K562 (cell line): ENCODE measurements at regions not wholly inside any gene's neighbourhood (a gene's known extent, or its start where the extent isn't known, plus 50 kb on each side); places are given as distances from the start of the nearest gene placed in this dataset.

Source experiments
- ATAC-seq: fragments of 200-7000 bp; cut with Tn5 transposase; 3 replicates; pipeline ENCODE4 v1.9.1; 2020; ENCODE audit warnings: moderate library complexity
- BruUV-seq: library from RNA; stranded (reverse); fragments of 400-500 nt; replicated peaks from 2 replicates; lab custom pipeline; 2021; lab: Mats Ljungman, UMichigan
- CTCF ChIA-PET: fragments of 300-600 bp; formaldehyde crosslinking; extraction: SDS; loops from one replicate; lab custom pipeline; 2021; ENCODE audit warnings: low intra/inter-chr PET ratio; lab: Yijun Ruan, JAX
- POLR2A ChIA-PET: fragments of 300-600, 350-650 bp; sonication (Branson Sonifier 250); formaldehyde crosslinking; extraction: SDS; loops from one replicate; lab custom pipeline; 2021; ENCODE audit warnings: antibody characterized with exemption, inconsistent platforms; lab: Yijun Ruan, JAX
- DNase-seq, 4 experiments: peaks; one replicate each; pipeline versions ENCODE4 v3.0.0 to v3.0.0-alpha.2; 2011 to 2018; ENCODE audit warnings: low spot score in 3 of 4, mixed read lengths in 3 of 4; ENCODE audit errors: extremely low read depth in 1 of 4
- FAIRE-seq: peaks from 2 replicates; lab custom pipeline; 2011; peaks lifted over from hg19 to GRCh38; lab: Jason Lieb, UNC
- H2AFZ ChIP-seq: 2 replicates; pipeline ENCODE4 v1.6.0; 2011; ENCODE audit warnings: low read depth, low read length, control low read depth, inconsistent platforms
- H3K27ac ChIP-seq: fragments of 200-600 bp; 3 replicates; pipeline ENCODE4 v1.8.0; 2011; ENCODE audit warnings: low read depth, mild to moderate bottlenecking, control low read depth, inconsistent platforms, low read length, moderate library complexity, mixed read lengths; ENCODE audit errors: extremely low read depth
- H3K27me3 ChIP-seq, 2 experiments: fragments of 300-600 bp in 1 of 2; 2 replicates in 1 of 2; 3 replicates in 1 of 2; pipeline versions ENCODE4 v1.6.0 to v1.8.0; 2011; ENCODE audit warnings: inconsistent platforms in 2 of 2, low read length in 2 of 2, mild to moderate bottlenecking in 1 of 2, mixed read lengths in 1 of 2, moderate library complexity in 1 of 2; ENCODE audit not compliant: control insufficient read depth in 2 of 2, insufficient read depth in 2 of 2
- H3K36me3 ChIP-seq: fragments of 300-600 bp; 3 replicates; pipeline ENCODE4 v1.8.0; 2011; ENCODE audit warnings: mild to moderate bottlenecking, low read length, inconsistent platforms; ENCODE audit not compliant: control insufficient read depth, insufficient read depth
- H3K4me1 ChIP-seq, 2 experiments: fragments of 200-600 bp in 1 of 2; replicated peaks in 1 of 2; 2 replicates in 1 of 2; 3 replicates in 1 of 2; pipeline versions ENCODE4 v1.5.1 to v1.8.0; 2011; ENCODE audit warnings: inconsistent platforms in 2 of 2, low read length in 2 of 2, mild to moderate bottlenecking in 1 of 2, mixed read lengths in 1 of 2, moderate library complexity in 1 of 2; ENCODE audit not compliant: control insufficient read depth in 2 of 2, insufficient read depth in 2 of 2
- H3K4me2 ChIP-seq: 2 replicates; pipeline ENCODE4 v1.6.1; 2011; ENCODE audit warnings: low read length, control low read depth, inconsistent platforms, mixed read lengths; ENCODE audit not compliant: insufficient read depth
- H3K4me3 ChIP-seq: fragments of 200-600 bp; sonication (generic), shearing (Covaris generic); 2 replicates; pipeline ENCODE4 v1.5.1; 2016; ENCODE audit warnings: control low read depth, inconsistent platforms
- H3K79me2 ChIP-seq: fragments of 200-600 bp; 3 replicates; pipeline ENCODE4 v1.8.0; 2011; ENCODE audit warnings: low read length, inconsistent platforms; ENCODE audit not compliant: control insufficient read depth, insufficient read depth
- H3K9ac ChIP-seq, 2 experiments: 2 replicates each; pipeline versions ENCODE4 v1.6.0 to v1.6.1; 2011; ENCODE audit warnings: low read depth in 2 of 2, low read length in 2 of 2, control low read depth in 1 of 2, inconsistent platforms in 1 of 2, mild to moderate bottlenecking in 1 of 2, mixed read lengths in 1 of 2; ENCODE audit not compliant: insufficient read depth in 1 of 2
- H3K9me1 ChIP-seq: one replicate; pipeline ENCODE4 v1.6.0; 2011; ENCODE audit warnings: inconsistent platforms, mild to moderate bottlenecking, low read length, moderate library complexity; ENCODE audit not compliant: control insufficient read depth, insufficient read depth
- H3K9me3 ChIP-seq: replicated peaks from 2 replicates; pipeline ENCODE4 v1.5.1; 2011; ENCODE audit warnings: low read depth, low read length, inconsistent platforms; ENCODE audit not compliant: control insufficient read depth, insufficient read depth
- H4K20me1 ChIP-seq: replicated peaks from 2 replicates; pipeline ENCODE4 v1.6.1; 2011; ENCODE audit warnings: low read length, inconsistent platforms, mixed read lengths; ENCODE audit not compliant: control insufficient read depth, insufficient read depth
- CREM ChIP-seq: IDR thresholded peaks from 2 replicates; pipeline ENCODE4 v1.6.1; 2014; ENCODE audit warnings: antibody characterized with exemption, low read depth
- FOXK2 ChIP-seq, 2 experiments: fragments of 450-650 bp; IDR thresholded peaks in 1 of 2; conservative IDR thresholded peaks in 1 of 2; 2 replicates each; pipeline ENCODE4 v1.6.1; 2016; ENCODE audit warnings: low read depth in 2 of 2, mild to moderate bottlenecking in 1 of 2
- GTF2F1 ChIP-seq: IDR thresholded peaks from 2 replicates; pipeline ENCODE4 v1.6.1; 2011; ENCODE audit warnings: low read depth, low read length, improper control_type of control experiment
- LCOR ChIP-seq: sonication (generic); formaldehyde crosslinking; IDR thresholded peaks from 2 replicates; pipeline ENCODE4 v1.8.0; 2022; ENCODE audit warnings: mild to moderate bottlenecking, missing genetic modification reagents
- MBD1 ChIP-seq: fragments of 250-450 bp; sonication (Bioruptor Pico); IDR thresholded peaks from 2 replicates; pipeline ENCODE4 v1.8.0; 2022; ENCODE audit warnings: inconsistent platforms
- SMARCC2 ChIP-seq: fragments of 450-650 bp; IDR thresholded peaks from 2 replicates; pipeline ENCODE4 v1.6.1; 2017; ENCODE audit warnings: antibody characterized with exemption, moderate library complexity, mild to moderate bottlenecking, low read depth
- SREBF2 ChIP-seq: sonication (generic); formaldehyde crosslinking; IDR thresholded peaks from 2 replicates; pipeline ENCODE4 v1.4.0; 2020; ENCODE audit warnings: mild to moderate bottlenecking, missing genetic modification reagents
- TEAD4 ChIP-seq, 2 experiments: sonication (generic) in 1 of 2; formaldehyde crosslinking in 1 of 2; IDR thresholded peaks; 2 replicates each; pipeline versions ENCODE4 v1.6.1 to v1.8.0; 2012 to 2022; ENCODE audit warnings: borderline replicate concordance in 1 of 2, inconsistent platforms in 1 of 2, low read length in 1 of 2, mild to moderate bottlenecking in 1 of 2, missing genetic modification reagents in 1 of 2
- ZBTB49 ChIP-seq: sonication (generic); formaldehyde crosslinking; IDR thresholded peaks from 2 replicates; pipeline ENCODE4 v1.8.0; 2022; ENCODE audit warnings: missing genetic modification reagents, mild to moderate bottlenecking, borderline replicate concordance
- ZNF699 ChIP-seq: fragments of 250-450 bp; sonication (Bioruptor Pico); IDR thresholded peaks from 2 replicates; pipeline ENCODE4 v1.8.0; 2021; ENCODE audit warnings: mild to moderate bottlenecking, moderate library complexity; ENCODE audit not compliant: insufficient replicate concordance
- WGBS: fragments of 100-300 bp; shearing (Covaris generic); methylation state at CpG from one replicate; pipeline ENCODE4 v1.1.6; 2016; ENCODE audit warnings: low coverage, mixed read lengths; ENCODE audit not compliant: insufficient coverage; ENCODE audit errors: missing lambda C conversion rate; 5-methylcytosine and 5-hydroxymethylcytosine counted together
- in situ Hi-C: fragments of 300-500 bp; cut with MboI; formaldehyde crosslinking; loops from 4 replicates; pipeline ENCODE4 v1.15.0; 2018; ENCODE audit warnings: inconsistent platforms, mixed read lengths
- intact Hi-C: fragments of 100-400 bp; cut with micrococcal nuclease; formaldehyde crosslinking; loops from 2 replicates; pipeline ENCODE4 v1.14.2; 2022
- TF ChIP-seq, protein P1 (sequence below): sonication (generic); formaldehyde crosslinking; IDR thresholded peaks from 2 replicates; pipeline ENCODE4 v1.8.1; 2023; ENCODE audit warnings: mild to moderate bottlenecking, missing genetic modification reagents

- intact Hi-C loops (no loop called here), in situ Hi-C loops (loop anchor here (5.0 kb wide), 1 partner anchor 304 kb away; no protein-coding TSS in a partner anchor)
- Histone ChIP-seq H3K27me3 (peaks cover 0 to 5% of the 10 kb centered on the region in 2 experiments; a peak in 1 of 5 replicates), H3K79me2 (no peaks in the 10 kb centered on the region), H3K9me3 (no peaks in the 10 kb centered on the region), H4K20me1 (no peaks in the 10 kb centered on the region), H3K9me1 (no peaks in the 10 kb centered on the region), H3K9ac (no peak overlapping the region), H3K4me1 (no peaks in the 10 kb centered on the region), H3K4me2 (no peak overlapping the region), H2AFZ (no peak overlapping the region), H3K36me3 (no peaks in the 10 kb centered on the region), H3K27ac (no peak overlapping the region), H3K4me3 (no peak overlapping the region)
- DNase-seq (no peak), ATAC-seq (no peak), FAIRE-seq (no peak)
- CTCF ChIA-PET, result no interaction called here
- no TSS peak for BruUV-seq
- WGBS, result 0% methylated on average over 3 of the region's 3 CpGs
- POLR2A ChIA-PET, result no interaction called here
- TF ChIP-seq LCOR (CRISPR knock-in tag) (no peak), MBD1 (CRISPR knock-in tag) (no peak), SREBF2 (no peak), TEAD4 (IDR thresholded peaks at IDR 0.05; ENCODE audit: low read length) (no peak), TEAD4 (CRISPR knock-in tag; IDR thresholded peaks at IDR 0.05; ENCODE audit: borderline replicate concordance) (no peak), GTF2F1 (no peak), SMARCC2 (no peak), CREM (no peak), ZNF699 (no peak), ZBTB49 (no peak), FOXK2 (conservative IDR thresholded peaks at IDR 0.05 in 1 of 2, IDR thresholded peaks at IDR 0.05 in 1 of 2; ENCODE audit: low read depth in 2 of 2) (no peak)
- TF ChIP-seq, protein P1, sequence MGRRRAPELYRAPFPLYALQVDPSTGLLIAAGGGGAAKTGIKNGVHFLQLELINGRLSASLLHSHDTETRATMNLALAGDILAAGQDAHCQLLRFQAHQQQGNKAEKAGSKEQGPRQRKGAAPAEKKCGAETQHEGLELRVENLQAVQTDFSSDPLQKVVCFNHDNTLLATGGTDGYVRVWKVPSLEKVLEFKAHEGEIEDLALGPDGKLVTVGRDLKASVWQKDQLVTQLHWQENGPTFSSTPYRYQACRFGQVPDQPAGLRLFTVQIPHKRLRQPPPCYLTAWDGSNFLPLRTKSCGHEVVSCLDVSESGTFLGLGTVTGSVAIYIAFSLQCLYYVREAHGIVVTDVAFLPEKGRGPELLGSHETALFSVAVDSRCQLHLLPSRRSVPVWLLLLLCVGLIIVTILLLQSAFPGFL (CRISPR knock-in tag), result no peak
Measured at GRCh38 chr16:48682971-48683370, 73.0 kb upstream of the N4BP1 start.
